ENCODE measurements at regions not wholly inside any gene's neighbourhood (a gene's known extent, or its start where the extent isn't known, plus 50 kb on each side); places are given as distances from the start of the nearest gene placed in this dataset.

GRCh38 chr11:82355313-82355823 is 378.3 kb downstream of the FAM181B start:
- TF ChIP-seq CTCF (IDR thresholded peaks at IDR 0.05): no peak
- no peak for TF ChIP-seq POLR2A (IDR thresholded peaks at IDR 0.05)
